DND-41 (cell line): ENCODE measurements at regions not wholly inside any gene's neighbourhood (a gene's known extent, or its start where the extent isn't known, plus 50 kb on each side); places are given as distances from the start of the nearest gene placed in this dataset.

Experiments
- ATAC-seq: fragments of 200-7000 bp; cut with Tn5 transposase; 3 replicates; pipeline ENCODE4 v1.9.1; 2021; ENCODE audit warnings: low read depth; ENCODE audit not compliant: insufficient read depth
- DNase-seq: peaks from one replicate; pipeline ENCODE4 v3.0.0-alpha.2; 2020
- H2AFZ ChIP-seq: 2 replicates; pipeline ENCODE4 v1.6.0; 2012; ENCODE audit warnings: low read depth, low read length
- H3K27ac ChIP-seq: 2 replicates; pipeline ENCODE4 v1.5.1; 2012; ENCODE audit warnings: low read length, inconsistent platforms
- H3K27me3 ChIP-seq: fragments of 200-600 bp; sonication (generic); 2 replicates; pipeline ENCODE4 v1.6.0; 2012; ENCODE audit warnings: low read length, mild to moderate bottlenecking, inconsistent platforms; ENCODE audit not compliant: insufficient read depth, poor library complexity
- H3K36me3 ChIP-seq: 2 replicates; pipeline ENCODE4 v1.5.1; 2012; ENCODE audit warnings: low read length, inconsistent platforms; ENCODE audit not compliant: insufficient read depth
- H3K4me1 ChIP-seq: 2 replicates; pipeline ENCODE4 v1.5.1; 2012; ENCODE audit warnings: mild to moderate bottlenecking, low read length; ENCODE audit not compliant: insufficient read depth
- H3K4me2 ChIP-seq: 2 replicates; pipeline ENCODE4 v1.6.0; 2012; ENCODE audit warnings: mild to moderate bottlenecking, moderate library complexity, low read length, inconsistent platforms; ENCODE audit not compliant: insufficient read depth
- H3K4me3 ChIP-seq, 2 experiments: fragments of 200-600 bp in 1 of 2; shearing (Covaris generic) in 1 of 2; 2 replicates each; pipeline ENCODE4 v1.5.1; 2012 to 2016; ENCODE audit warnings: inconsistent platforms in 2 of 2, low read length in 2 of 2, mild to moderate bottlenecking in 2 of 2, low read depth in 1 of 2, moderate library complexity in 1 of 2
- H3K79me2 ChIP-seq: 2 replicates; pipeline ENCODE4 v1.6.0; 2012; ENCODE audit warnings: low read length, inconsistent platforms; ENCODE audit not compliant: insufficient read depth
- H3K9ac ChIP-seq: 2 replicates; pipeline ENCODE4 v1.6.0; 2012; ENCODE audit warnings: low read depth, mild to moderate bottlenecking, inconsistent platforms, low read length, moderate library complexity
- H3K9me3 ChIP-seq: 2 replicates; pipeline ENCODE4 v1.5.1; 2012; ENCODE audit warnings: low read length, moderate library complexity, mild to moderate bottlenecking, inconsistent platforms; ENCODE audit not compliant: insufficient read depth, severe bottlenecking
- H4K20me1 ChIP-seq: 2 replicates; pipeline ENCODE4 v1.6.0; 2012; ENCODE audit warnings: low read length; ENCODE audit not compliant: insufficient read depth
- CTCF ChIP-seq: IDR thresholded peaks from 2 replicates; pipeline ENCODE4 v1.5.1; 2012; ENCODE audit warnings: borderline replicate concordance, low read length, moderate library complexity, mild to moderate bottlenecking; ENCODE audit not compliant: poor library complexity, severe bottlenecking; ENCODE audit errors: extremely low read depth
- EZH2 ChIP-seq: IDR thresholded peaks from 3 replicates; pipeline ENCODE4 v1.6.1; 2012; ENCODE audit warnings: borderline replicate concordance, low read depth, mild to moderate bottlenecking, moderate library complexity, low read length, inconsistent platforms; ENCODE audit not compliant: severe bottlenecking

- Histone ChIP-seq H3K27me3 (no peaks in the 10 kb centered on the region), H3K9ac (no peak overlapping the region), H3K9me3 (no peaks in the 10 kb centered on the region), H3K4me1 (no peaks in the 10 kb centered on the region), H3K27ac (no peak overlapping the region), H3K4me2 (no peak overlapping the region), H3K4me3 (no peak overlapping the region), H3K36me3 (no peaks in the 10 kb centered on the region), H3K79me2 (no peaks in the 10 kb centered on the region), H2AFZ (no peak overlapping the region), H4K20me1 (no peaks in the 10 kb centered on the region)
- TF ChIP-seq CTCF = no peak
- TF ChIP-seq EZH2 = no peak
- ATAC-seq = no peak
- DNase-seq = no peak
Observed at GRCh38 chr4:24394041-24394440, 190.3 kb downstream of the DHX15 start.

GRCh38 chr4:24392613-24393012 lies 191.7 kb downstream of the DHX15 start:
- ATAC-seq (no peak), DNase-seq (no peak)
- Histone ChIP-seq H3K4me3 (no peak overlapping the region), H3K27me3 (no peaks in the 10 kb centered on the region), H3K79me2 (no peaks in the 10 kb centered on the region), H3K4me1 (no peaks in the 10 kb centered on the region), H3K9ac (no peak overlapping the region), H3K9me3 (no peaks in the 10 kb centered on the region), H3K36me3 (no peaks in the 10 kb centered on the region), H4K20me1 (no peaks in the 10 kb centered on the region), H3K4me2 (no peak overlapping the region), H2AFZ (no peak overlapping the region), H3K27ac (no peak overlapping the region)
- TF ChIP-seq CTCF (no peak), EZH2 (no peak)

- H3K79me2 ChIP-seq = no peaks in the 10 kb centered on the region
- ATAC-seq (no peak), DNase-seq (no peak)
- no peaks in the 10 kb centered on the region for H3K36me3 ChIP-seq
- H3K4me1 ChIP-seq = no peaks in the 10 kb centered on the region
- no peaks in the 10 kb centered on the region for H3K9me3 ChIP-seq
- H3K27me3 ChIP-seq = no peaks in the 10 kb centered on the region
- no peaks in the 10 kb centered on the region for H4K20me1 ChIP-seq
- no peak overlapping the region for H2AFZ ChIP-seq
- no peak overlapping the region for H3K4me3 ChIP-seq
- TF ChIP-seq EZH2 (no peak), CTCF (no peak)
- no peak overlapping the region for H3K4me2 ChIP-seq
- no peak overlapping the region for H3K9ac ChIP-seq
- H3K27ac ChIP-seq = no peak overlapping the region
Observed at GRCh38 chr4:24382381-24382780, 202.0 kb downstream of the DHX15 start.
